Loucy (cell line): ENCODE measurements at regions not wholly inside any gene's neighbourhood (a gene's known extent, or its start where the extent isn't known, plus 50 kb on each side); places are given as distances from the start of the nearest gene placed in this dataset.

Source experiments
- H2AFZ ChIP-seq: fragments of 200-600 bp; sonication (generic); 2 replicates; pipeline ENCODE4 v1.6.0; 2016; ENCODE audit warnings: antibody characterized with exemption, mild to moderate bottlenecking, low read length, moderate library complexity
- H3F3A ChIP-seq: fragments of 200-600 bp; 2 replicates; pipeline ENCODE4 v1.6.0; 2016; ENCODE audit warnings: antibody characterized with exemption, low read depth, mild to moderate bottlenecking
- H3K27me3 ChIP-seq: fragments of 200-600 bp; sonication (generic); 2 replicates; pipeline ENCODE4 v1.6.1; 2014; ENCODE audit warnings: low read length, mild to moderate bottlenecking; ENCODE audit not compliant: insufficient read depth, poor library complexity, severe bottlenecking
- H3K36me3 ChIP-seq: fragments of 200-600 bp; sonication (generic); 2 replicates; pipeline ENCODE4 v1.6.1; 2016; ENCODE audit warnings: low read length; ENCODE audit not compliant: insufficient read depth
- H3K4me1 ChIP-seq: fragments of 200-600 bp; sonication (generic); 2 replicates; pipeline ENCODE4 v1.5.1; 2014; ENCODE audit warnings: low read length, mild to moderate bottlenecking; ENCODE audit not compliant: insufficient read depth, poor library complexity, severe bottlenecking
- H3K4me2 ChIP-seq: fragments of 200-600 bp; sonication (generic); 2 replicates; pipeline ENCODE4 v1.6.0; 2014; ENCODE audit warnings: antibody characterized with exemption, low read length, low read depth, mild to moderate bottlenecking; ENCODE audit not compliant: poor library complexity, severe bottlenecking
- H3K4me3 ChIP-seq: fragments of 200-600 bp; sonication (generic); 2 replicates; pipeline ENCODE4 v1.5.1; 2014; ENCODE audit warnings: low read length, mild to moderate bottlenecking, mixed read lengths; ENCODE audit not compliant: poor library complexity, severe bottlenecking
- H3K79me2 ChIP-seq: fragments of 200-600 bp; sonication (generic); 2 replicates; pipeline ENCODE4 v1.6.1; 2014; ENCODE audit warnings: low read length; ENCODE audit not compliant: insufficient read depth
- H3K9ac ChIP-seq: fragments of 200-600 bp; sonication (generic); 2 replicates; pipeline ENCODE4 v1.6.0; 2014; ENCODE audit warnings: mild to moderate bottlenecking, low read depth, low read length, moderate library complexity; ENCODE audit not compliant: poor library complexity, severe bottlenecking
- H3K9me2 ChIP-seq: fragments of 200-600 bp; sonication (generic); replicated peaks from 2 replicates; pipeline ENCODE4 v1.6.1; 2016; ENCODE audit warnings: low read depth, low read length, mixed read lengths
- H3K9me3 ChIP-seq: fragments of 200-600 bp; sonication (generic); 2 replicates; pipeline ENCODE4 v1.6.1; 2014; ENCODE audit warnings: mild to moderate bottlenecking, antibody characterized with exemption, low read length, low read depth; ENCODE audit not compliant: insufficient read depth
- H4K20me1 ChIP-seq: fragments of 200-600 bp; sonication (generic); 2 replicates; pipeline ENCODE4 v1.6.0; 2014; ENCODE audit warnings: antibody characterized with exemption, low read length, mild to moderate bottlenecking; ENCODE audit not compliant: insufficient read depth, poor library complexity, severe bottlenecking
- CTCF ChIP-seq: fragments of 200-600 bp; sonication (generic); conservative IDR thresholded peaks from 2 replicates; pipeline ENCODE4 v1.5.1; 2014; ENCODE audit warnings: mild to moderate bottlenecking, antibody characterized with exemption, low read length
- EZH2phosphoT487 ChIP-seq: fragments of 200-600 bp; IDR thresholded peaks from 2 replicates; pipeline ENCODE4 v1.6.1; 2018; ENCODE audit warnings: antibody characterized with exemption, mild to moderate bottlenecking, moderate library complexity, borderline replicate concordance

DNA sequence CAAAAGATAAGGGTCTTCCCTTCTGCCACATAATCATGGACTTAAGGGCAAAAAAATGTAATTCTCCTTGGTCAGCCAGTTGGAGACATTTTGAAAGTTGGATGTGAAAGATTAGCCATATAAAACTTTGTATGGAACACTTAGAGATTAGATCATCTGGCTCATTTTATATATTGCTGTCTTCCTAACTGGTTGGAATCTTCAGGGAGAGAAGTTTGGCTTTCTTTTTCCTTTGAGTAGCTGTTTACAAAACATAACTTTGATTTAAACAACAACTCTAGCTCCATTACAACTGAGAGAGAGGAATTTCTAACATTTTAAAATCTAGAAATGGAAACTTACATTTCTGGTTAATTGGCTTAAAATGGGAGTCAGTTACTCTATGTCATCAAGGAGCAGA is 132.7 kb downstream of the RDH14 start:
- H3K9me3 ChIP-seq, result no peaks in the 10 kb centered on the region
- TF ChIP-seq EZH2phosphoT487, result no peak
- no peak for TF ChIP-seq CTCF
- H3F3A ChIP-seq, result no peaks in the 10 kb centered on the region
- H3K36me3 ChIP-seq, result no peaks in the 10 kb centered on the region
- no peaks in the 10 kb centered on the region for H4K20me1 ChIP-seq
- H3K27me3 ChIP-seq, result no peaks in the 10 kb centered on the region
- no peak overlapping the region for H3K4me2 ChIP-seq
- H3K9ac ChIP-seq, result no peak overlapping the region
- no peak overlapping the region for H2AFZ ChIP-seq
- no peak overlapping the region for H3K4me3 ChIP-seq
- no peaks in the 10 kb centered on the region for H3K79me2 ChIP-seq
- H3K4me1 ChIP-seq, result no peaks in the 10 kb centered on the region
- no peaks in the 10 kb centered on the region for H3K9me2 ChIP-seq

GRCh38 chr2:18426174-18426573 is 134.3 kb downstream of the RDH14 start:
- no peak overlapping the region for H2AFZ ChIP-seq
- H3K9me2 ChIP-seq, result no peaks in the 10 kb centered on the region
- H3K27me3 ChIP-seq, result no peaks in the 10 kb centered on the region
- H3K4me2 ChIP-seq, result no peak overlapping the region
- TF ChIP-seq CTCF, result no peak
- TF ChIP-seq EZH2phosphoT487, result no peak
- no peaks in the 10 kb centered on the region for H3K9me3 ChIP-seq
- no peaks in the 10 kb centered on the region for H4K20me1 ChIP-seq
- H3K4me3 ChIP-seq, result no peak overlapping the region
- no peak overlapping the region for H3K9ac ChIP-seq
- H3K36me3 ChIP-seq, result no peaks in the 10 kb centered on the region
- H3K79me2 ChIP-seq, result no peaks in the 10 kb centered on the region
- no peaks in the 10 kb centered on the region for H3F3A ChIP-seq
- H3K4me1 ChIP-seq, result no peaks in the 10 kb centered on the region

GRCh38 chr2:18425210-18425703 is 135.2 kb downstream of the RDH14 start:
- Histone ChIP-seq H3K4me2 (no peak overlapping the region), H3K9me3 (no peaks in the 10 kb centered on the region), H3K79me2 (no peaks in the 10 kb centered on the region), H3K27me3 (no peaks in the 10 kb centered on the region), H3K4me3 (no peak overlapping the region), H3F3A (no peaks in the 10 kb centered on the region), H3K4me1 (no peaks in the 10 kb centered on the region), H3K9ac (no peak overlapping the region), H3K9me2 (no peaks in the 10 kb centered on the region), H3K36me3 (no peaks in the 10 kb centered on the region), H2AFZ (no peak overlapping the region), H4K20me1 (no peaks in the 10 kb centered on the region)
- TF ChIP-seq CTCF (no peak), EZH2phosphoT487 (no peak)
